Endothelial cell of umbilical vein (primary cell): ENCODE measurements at regions not wholly inside any gene's neighbourhood (a gene's known extent, or its start where the extent isn't known, plus 50 kb on each side); places are given as distances from the start of the nearest gene placed in this dataset.

Experiments
- BruUV-seq: library from RNA; stranded (reverse); fragments of 400-500 nt; replicated peaks from 2 replicates; lab custom pipeline; 2021; lab: Mats Ljungman, UMichigan
- CTCF ChIA-PET: fragments of 300-600, 350-600 bp; sonication (Branson Sonifier 250); formaldehyde crosslinking; loops from one replicate; lab custom pipeline; 2021; ENCODE audit warnings: antibody characterized with exemption, inconsistent platforms; lab: Charles Lee
- POLR2A ChIA-PET: fragments of 300-600, 350-600 bp; sonication (Branson Sonifier 250); formaldehyde crosslinking; loops from one replicate; lab custom pipeline; 2021; ENCODE audit warnings: antibody characterized with exemption, inconsistent platforms; lab: Charles Lee
- DNase-seq: peaks from one replicate; pipeline ENCODE4 v3.0.0-alpha.2; 2011; ENCODE audit warnings: low read depth, low spot score
- FAIRE-seq: peaks from 2 replicates; lab custom pipeline; 2011; peaks lifted over from hg19 to GRCh38; lab: Jason Lieb, UNC
- H2AFZ ChIP-seq: 2 replicates; pipeline ENCODE4 v1.6.0; 2012; ENCODE audit warnings: low read depth, low read length, control low read depth, inconsistent platforms
- H3K27ac ChIP-seq: 2 replicates; pipeline ENCODE4 v1.5.1; 2011; ENCODE audit warnings: low read depth, mild to moderate bottlenecking, control low read depth, low read length, moderate library complexity; ENCODE audit not compliant: insufficient read depth
- H3K27me3 ChIP-seq, 2 experiments: 2 replicates each; pipeline versions ENCODE4 v1.6.0 to v1.6.1; 2011; ENCODE audit warnings: low read length in 2 of 2, mixed read lengths in 1 of 2; ENCODE audit not compliant: control insufficient read depth in 2 of 2, insufficient read depth in 2 of 2
- H3K36me3 ChIP-seq, 2 experiments: 2 replicates in 1 of 2; 3 replicates in 1 of 2; pipeline ENCODE4 v1.5.1; 2011; ENCODE audit warnings: low read length in 2 of 2, mild to moderate bottlenecking in 1 of 2, moderate library complexity in 1 of 2; ENCODE audit not compliant: control insufficient read depth in 2 of 2, insufficient read depth in 2 of 2; ENCODE audit errors: extremely low read depth in 1 of 2
- H3K4me1 ChIP-seq: 3 replicates; pipeline ENCODE4 v1.5.1; 2011; ENCODE audit warnings: mild to moderate bottlenecking, low read length; ENCODE audit not compliant: control insufficient read depth, insufficient read depth; ENCODE audit errors: extremely low read depth
- H3K4me2 ChIP-seq: 2 replicates; pipeline ENCODE4 v1.6.1; 2011; ENCODE audit warnings: low read length, control low read depth, mixed read lengths; ENCODE audit not compliant: insufficient read depth
- H3K4me3 ChIP-seq, 3 experiments: fragments of 200-600 bp in 1 of 3; sonication (generic), shearing (Covaris generic) in 1 of 3; replicated peaks in 1 of 3; 2 replicates each; pipeline ENCODE4 v1.5.1; 2011 to 2016; ENCODE audit warnings: control low read depth in 3 of 3, low read length in 3 of 3, mild to moderate bottlenecking in 2 of 3, inconsistent platforms in 1 of 3, low read depth in 1 of 3, moderate library complexity in 1 of 3; ENCODE audit not compliant: insufficient read depth in 1 of 3
- H3K79me2 ChIP-seq: 2 replicates; pipeline ENCODE4 v1.6.0; 2012; ENCODE audit warnings: low read length, inconsistent platforms; ENCODE audit not compliant: control insufficient read depth, insufficient read depth
- H3K9ac ChIP-seq: replicated peaks from 2 replicates; pipeline ENCODE3; 2011; ENCODE audit warnings: low read length, control low read depth; ENCODE audit not compliant: insufficient read depth; ENCODE audit errors: extremely low read depth
- H3K9me1 ChIP-seq: replicated peaks from 3 replicates; pipeline ENCODE4 v1.6.0; 2011; ENCODE audit warnings: mild to moderate bottlenecking, low read length; ENCODE audit not compliant: control insufficient read depth, insufficient read depth; ENCODE audit errors: extremely low read depth
- H3K9me3 ChIP-seq: replicated peaks from 2 replicates; pipeline ENCODE4 v1.5.1; 2012; ENCODE audit warnings: low read length, inconsistent platforms; ENCODE audit not compliant: control insufficient read depth, insufficient read depth
- H4K20me1 ChIP-seq: replicated peaks from 2 replicates; pipeline ENCODE3; 2011; ENCODE audit warnings: mild to moderate bottlenecking, low read length; ENCODE audit not compliant: control insufficient read depth, insufficient read depth; ENCODE audit errors: extremely low read depth
- CTCF ChIP-seq, 2 donors: IDR thresholded peaks; 1 replicate in 1 of 2; 2 replicates in 1 of 2; pipeline ENCODE4 v1.5.1; 2011; ENCODE audit warnings: low read length in 2 of 2, mild to moderate bottlenecking in 2 of 2, moderate library complexity in 2 of 2, control low read depth in 1 of 2, inconsistent platforms in 1 of 2, low read depth in 1 of 2; ENCODE audit not compliant: insufficient read depth in 1 of 2; ENCODE audit errors: extremely low read depth in 1 of 2
- EZH2 ChIP-seq: IDR thresholded peaks from 2 replicates; pipeline ENCODE4 v1.6.1; 2012; ENCODE audit warnings: borderline replicate concordance, low read depth, mild to moderate bottlenecking, moderate library complexity, low read length, inconsistent platforms; ENCODE audit not compliant: severe bottlenecking
- FOS ChIP-seq: IDR thresholded peaks from 2 replicates; pipeline ENCODE4 v1.6.1; 2011; ENCODE audit warnings: mild to moderate bottlenecking, low read length, moderate library complexity, borderline replicate concordance; ENCODE audit not compliant: insufficient read depth
- GATA2 ChIP-seq: IDR thresholded peaks from 2 replicates; pipeline ENCODE4 v1.7.0; 2011; ENCODE audit warnings: low read depth, mild to moderate bottlenecking, moderate library complexity, mixed read lengths, low read length; ENCODE audit not compliant: insufficient read length, insufficient read depth
- JUN ChIP-seq: IDR thresholded peaks from 2 replicates; pipeline ENCODE4 v1.6.1; 2011; ENCODE audit warnings: borderline replicate concordance, low read depth; ENCODE audit not compliant: insufficient read length, insufficient read depth
- MAX ChIP-seq: IDR thresholded peaks from 2 replicates; pipeline ENCODE4 v1.6.1; 2011; ENCODE audit not compliant: insufficient read depth, insufficient read length
- MYC ChIP-seq: IDR thresholded peaks from one replicate; pipeline ENCODE4 v1.6.1; 2011; ENCODE audit warnings: mild to moderate bottlenecking, low read depth, low read length
- POLR2A ChIP-seq: IDR thresholded peaks from 2 replicates; pipeline ENCODE4 v1.6.1; 2012; ENCODE audit warnings: low read depth, mild to moderate bottlenecking, control low read depth, low read length
- POLR2AphosphoS5 ChIP-seq: IDR thresholded peaks from 2 replicates; pipeline ENCODE4 v1.6.1; 2012; ENCODE audit warnings: low read depth, mild to moderate bottlenecking, control low read depth, low read length, moderate library complexity; ENCODE audit not compliant: insufficient read depth
- dilution Hi-C: fragments of 300-500 bp; cut with MboI; formaldehyde crosslinking; loops from one replicate; pipeline ENCODE4 v1.15.0; 2019; ENCODE audit warnings: low sequenced_read_pairs; ENCODE audit not compliant: extremely low pct_ligation_motif_present
- intact Hi-C: fragments of 100-400 bp; cut with micrococcal nuclease; formaldehyde crosslinking; loops from one replicate; pipeline ENCODE4 v1.10.0; 2022

GRCh38 chr2:136171223-136171622, 53.3 kb upstream of the CXCR4 start:
- Histone ChIP-seq H4K20me1 (no peaks in the 10 kb centered on the region), H3K36me3 (no peaks in the 10 kb centered on the region), H3K4me1 (no peaks in the 10 kb centered on the region), H3K4me3 (no peak overlapping the region), H3K4me2 (no peak overlapping the region), H3K9me1 (no peaks in the 10 kb centered on the region), H3K9ac (no peak overlapping the region), H3K27me3 (peaks cover 2 to 10% of the 10 kb centered on the region in 2 experiments), H2AFZ (no peak overlapping the region), H3K9me3 (no peaks in the 10 kb centered on the region), H3K27ac (no peak overlapping the region), H3K79me2 (no peaks in the 10 kb centered on the region)
- intact Hi-C loops, result no loop called here
- dilution Hi-C loops, result no loop called here
- FAIRE-seq, result no peak
- ChIA-PET POLR2A (no interaction called here), CTCF (no interaction called here)
- TF ChIP-seq MYC (no peak), JUN (no peak), GATA2 (no peak), EZH2 (no peak), FOS (no peak)
- no TSS peak for BruUV-seq
- DNase-seq, result no peak

- Histone ChIP-seq H3K9ac (no peak overlapping the region), H3K4me3 (no peak overlapping the region), H3K27ac (no peak overlapping the region), H3K79me2 (no peaks in the 10 kb centered on the region), H3K9me1 (no peaks in the 10 kb centered on the region), H2AFZ (no peak overlapping the region), H3K36me3 (no peaks in the 10 kb centered on the region), H4K20me1 (no peaks in the 10 kb centered on the region), H3K4me2 (no peak overlapping the region), H3K4me1 (no peaks in the 10 kb centered on the region), H3K27me3 (peaks cover 2 to 10% of the 10 kb centered on the region in 2 experiments), H3K9me3 (no peaks in the 10 kb centered on the region)
- dilution Hi-C loops, result no loop called here
- intact Hi-C loops, result no loop called here
- TF ChIP-seq JUN, result no peak
- no peak for TF ChIP-seq GATA2
- no peak for TF ChIP-seq POLR2A
- no peak for TF ChIP-seq CTCF (IDR thresholded peaks at IDR 0.05; ENCODE audit: extremely low read depth in 1 of 2, insufficient read depth in 1 of 2, low read depth in 1 of 2, low read length in 2 of 2)
- no peak for TF ChIP-seq POLR2AphosphoS5
- no peak for TF ChIP-seq EZH2
- no peak for TF ChIP-seq FOS
- no peak for TF ChIP-seq MAX
- TF ChIP-seq MYC, result no peak
- CTCF ChIA-PET, result interaction anchor here (1.2 kb wide), 1 partner anchor 255 kb away, joined by 5 read pairs; no protein-coding TSS in a partner anchor
- no TSS peak for BruUV-seq
- DNase-seq (no peak), FAIRE-seq (no peak)
- POLR2A ChIA-PET, result no interaction called here
Observed at GRCh38 chr2:136168720-136169119, 50.8 kb upstream of the CXCR4 start.
